ENCODE measurements at regions not wholly inside any gene's neighbourhood (a gene's known extent, or its start where the extent isn't known, plus 50 kb on each side); places are given as distances from the start of the nearest gene placed in this dataset.

GRCh38 chr7:85452674-85453073, 265.8 kb upstream of the SEMA3D start:
- peaks cover 0 to 3% of the 10 kb centered on the region in 2 donors for H3K9me3 Mint-ChIP-seq
- DNase-seq (no peak), ATAC-seq (replicated peaks) (no peak)
- H3K4me3 Mint-ChIP-seq: no peak overlapping the region
- H3K4me1 Mint-ChIP-seq (ENCODE audit: low read depth in 2 of 2): no peaks in the 10 kb centered on the region
- H3K36me3 Mint-ChIP-seq (ENCODE audit: insufficient read depth): no peaks in the 10 kb centered on the region
- H3K27me3 Mint-ChIP-seq: no peaks in the 10 kb centered on the region
- H3K27ac Mint-ChIP-seq: no peak overlapping the region

GRCh38 chr7:85449478-85449877, 262.6 kb upstream of the SEMA3D start:
- Mint-ChIP-seq H3K36me3 (ENCODE audit: insufficient read depth) (no peaks in the 10 kb centered on the region), H3K4me1 (ENCODE audit: low read depth in 2 of 2) (no peaks in the 10 kb centered on the region), H3K9me3 (peaks cover 4 to 5% of the 10 kb centered on the region in 2 donors), H3K4me3 (no peak overlapping the region), H3K27ac (no peak overlapping the region), H3K27me3 (no peaks in the 10 kb centered on the region)
- DNase-seq (no peak), ATAC-seq (replicated peaks) (no peak)

- no peaks in the 10 kb centered on the region for H3K36me3 Mint-ChIP-seq (ENCODE audit: insufficient read depth)
- H3K9me3 Mint-ChIP-seq: peaks cover 4 to 11% of the 10 kb centered on the region in 2 donors
- no peak overlapping the region for H3K27ac Mint-ChIP-seq
- H3K4me1 Mint-ChIP-seq (ENCODE audit: low read depth in 2 of 2): no peaks in the 10 kb centered on the region
- no peaks in the 10 kb centered on the region for H3K27me3 Mint-ChIP-seq
- no peak for ATAC-seq (replicated peaks)
- H3K4me3 Mint-ChIP-seq: no peak overlapping the region
- no peak for DNase-seq
Observed at GRCh38 chr7:85447004-85447403, 260.1 kb upstream of the SEMA3D start.

GRCh38 chr7:85426487-85426960, 239.7 kb upstream of the SEMA3D start:
- H3K9me3 Mint-ChIP-seq: peaks cover 8 to 21% of the 10 kb centered on the region in 2 donors
- no peak overlapping the region for H3K27ac Mint-ChIP-seq
- DNase-seq (no peak), ATAC-seq (replicated peaks) (no peak)
- H3K36me3 Mint-ChIP-seq (ENCODE audit: insufficient read depth): no peaks in the 10 kb centered on the region
- no peaks in the 10 kb centered on the region for H3K27me3 Mint-ChIP-seq
- H3K4me3 Mint-ChIP-seq: no peak overlapping the region
- H3K4me1 Mint-ChIP-seq (ENCODE audit: low read depth in 2 of 2): no peaks in the 10 kb centered on the region

- Mint-ChIP-seq H3K4me1 (ENCODE audit: low read depth in 2 of 2) (no peaks in the 10 kb centered on the region), H3K27me3 (no peaks in the 10 kb centered on the region), H3K27ac (no peak overlapping the region), H3K36me3 (ENCODE audit: insufficient read depth) (no peaks in the 10 kb centered on the region), H3K4me3 (no peak overlapping the region), H3K9me3 (peaks cover 6 to 14% of the 10 kb centered on the region in 2 donors)
- DNase-seq (no peak), ATAC-seq (replicated peaks) (no peak)
Observed at GRCh38 chr7:85424298-85424697, 237.4 kb upstream of the SEMA3D start.

GRCh38 chr7:85423209-85423895, 236.5 kb upstream of the SEMA3D start:
- ATAC-seq (replicated peaks) (no peak), DNase-seq (no peak)
- Mint-ChIP-seq H3K36me3 (ENCODE audit: insufficient read depth) (no peaks in the 10 kb centered on the region), H3K4me1 (ENCODE audit: low read depth in 2 of 2) (no peaks in the 10 kb centered on the region), H3K27ac (no peak overlapping the region), H3K27me3 (no peaks in the 10 kb centered on the region), H3K9me3 (peaks cover 6 to 10% of the 10 kb centered on the region in 2 donors), H3K4me3 (no peak overlapping the region)

GRCh38 chr7:85415743-85416142, 228.9 kb upstream of the SEMA3D start:
- ATAC-seq (replicated peaks): no peak
- Mint-ChIP-seq H3K27me3 (no peaks in the 10 kb centered on the region), H3K27ac (no peak overlapping the region), H3K9me3 (peaks cover 2 to 9% of the 10 kb centered on the region in 2 donors), H3K36me3 (ENCODE audit: insufficient read depth) (no peaks in the 10 kb centered on the region), H3K4me1 (ENCODE audit: low read depth in 2 of 2) (no peaks in the 10 kb centered on the region), H3K4me3 (no peak overlapping the region)
- DNase-seq: no peak

GRCh38 chr7:85413718-85414117, 226.9 kb upstream of the SEMA3D start:
- Mint-ChIP-seq H3K4me1 (ENCODE audit: low read depth in 2 of 2) (no peaks in the 10 kb centered on the region), H3K4me3 (no peak overlapping the region), H3K9me3 (peaks cover 2 to 9% of the 10 kb centered on the region in 2 donors), H3K27me3 (no peaks in the 10 kb centered on the region), H3K27ac (no peak overlapping the region), H3K36me3 (ENCODE audit: insufficient read depth) (peaks cover 3% of the 10 kb centered on the region)
- DNase-seq (no peak), ATAC-seq (replicated peaks) (no peak)

- ATAC-seq (replicated peaks): no peak
- no peak for DNase-seq
- H3K4me3 Mint-ChIP-seq: no peak overlapping the region
- no peaks in the 10 kb centered on the region for H3K4me1 Mint-ChIP-seq (ENCODE audit: low read depth in 2 of 2)
- no peaks in the 10 kb centered on the region for H3K27me3 Mint-ChIP-seq
- no peak overlapping the region for H3K27ac Mint-ChIP-seq
- H3K36me3 Mint-ChIP-seq (ENCODE audit: insufficient read depth): peaks cover 3% of the 10 kb centered on the region
- peaks cover 2 to 9% of the 10 kb centered on the region in 2 donors for H3K9me3 Mint-ChIP-seq
Observed at GRCh38 chr7:85412912-85413311, 226.1 kb upstream of the SEMA3D start.

GRCh38 chr7:85407391-85407790, 220.5 kb upstream of the SEMA3D start:
- no peaks in the 10 kb centered on the region for H3K27me3 Mint-ChIP-seq
- DNase-seq (no peak), ATAC-seq (replicated peaks) (no peak)
- no peaks in the 10 kb centered on the region for H3K4me1 Mint-ChIP-seq (ENCODE audit: low read depth in 2 of 2)
- H3K36me3 Mint-ChIP-seq (ENCODE audit: insufficient read depth): peaks cover 3% of the 10 kb centered on the region
- H3K4me3 Mint-ChIP-seq: no peak overlapping the region
- no peak overlapping the region for H3K27ac Mint-ChIP-seq
- peaks cover 0 to 5% of the 10 kb centered on the region in 2 donors for H3K9me3 Mint-ChIP-seq

GRCh38 chr7:85405016-85405902, 218.4 kb upstream of the SEMA3D start:
- Mint-ChIP-seq H3K27me3 (no peaks in the 10 kb centered on the region), H3K36me3 (ENCODE audit: insufficient read depth) (no peaks in the 10 kb centered on the region), H3K9me3 (peaks cover 0 to 5% of the 10 kb centered on the region in 2 donors), H3K4me3 (no peak overlapping the region), H3K27ac (no peak overlapping the region), H3K4me1 (ENCODE audit: low read depth in 2 of 2) (no peaks in the 10 kb centered on the region)
- ATAC-seq (replicated peaks) (no peak), DNase-seq (no peak)

GRCh38 chr7:85396676-85397075, 209.8 kb upstream of the SEMA3D start:
- ATAC-seq (replicated peaks) (no peak), DNase-seq (no peak)
- Mint-ChIP-seq H3K27ac (no peak overlapping the region), H3K4me1 (ENCODE audit: low read depth in 2 of 2) (no peaks in the 10 kb centered on the region), H3K27me3 (no peaks in the 10 kb centered on the region), H3K36me3 (ENCODE audit: insufficient read depth) (no peaks in the 10 kb centered on the region), H3K4me3 (no peak overlapping the region), H3K9me3 (peaks cover 7 to 10% of the 10 kb centered on the region in 2 donors)

- no peaks in the 10 kb centered on the region for H3K4me1 Mint-ChIP-seq (ENCODE audit: low read depth in 2 of 2)
- H3K4me3 Mint-ChIP-seq: no peak overlapping the region
- DNase-seq: no peak
- H3K27ac Mint-ChIP-seq: no peak overlapping the region
- no peak for ATAC-seq (replicated peaks)
- H3K36me3 Mint-ChIP-seq (ENCODE audit: insufficient read depth): no peaks in the 10 kb centered on the region
- H3K9me3 Mint-ChIP-seq: peaks cover 9 to 16% of the 10 kb centered on the region in 2 donors
- no peaks in the 10 kb centered on the region for H3K27me3 Mint-ChIP-seq
Observed at GRCh38 chr7:85392789-85393188, 205.9 kb upstream of the SEMA3D start.

GRCh38 chr7:85392326-85392725, 205.5 kb upstream of the SEMA3D start:
- peaks cover 9 to 16% of the 10 kb centered on the region in 2 donors for H3K9me3 Mint-ChIP-seq
- no peaks in the 10 kb centered on the region for H3K4me1 Mint-ChIP-seq (ENCODE audit: low read depth in 2 of 2)
- no peaks in the 10 kb centered on the region for H3K27me3 Mint-ChIP-seq
- no peak overlapping the region for H3K27ac Mint-ChIP-seq
- H3K4me3 Mint-ChIP-seq: no peak overlapping the region
- no peak for DNase-seq
- H3K36me3 Mint-ChIP-seq (ENCODE audit: insufficient read depth): no peaks in the 10 kb centered on the region
- no peak for ATAC-seq (replicated peaks)
